GM12878 (cell line): ENCODE measurements at regions not wholly inside any gene's neighbourhood (a gene's known extent, or its start where the extent isn't known, plus 50 kb on each side); places are given as distances from the start of the nearest gene placed in this dataset.

Experiments used
- ATAC-seq: fragments of 200-7000 bp; cut with Tn5 transposase; 3 replicates; pipeline ENCODE4 v1.9.1; 2020; ENCODE audit warnings: mild to moderate bottlenecking, moderate library complexity
- BruUV-seq: library from RNA; stranded (reverse); fragments of 400-500 nt; replicated peaks from 2 replicates; lab custom pipeline; 2021; lab: Mats Ljungman, UMichigan
- CTCF ChIA-PET: fragments of 300-600 bp; sonication (Branson Sonifier 250); formaldehyde crosslinking; extraction: SDS; loops from one replicate; lab custom pipeline; 2021; ENCODE audit warnings: inconsistent platforms; lab: Yijun Ruan, JAX
- POLR2A ChIA-PET: fragments of 350-600 bp; formaldehyde crosslinking; extraction: SDS; loops from one replicate; lab custom pipeline; 2021; ENCODE audit warnings: inconsistent platforms; lab: Charles Lee
- RAD21 ChIA-PET: fragments of 300-600 bp; sonication (Branson Sonifier 250); formaldehyde crosslinking; loops from one replicate; lab custom pipeline; 2023; ENCODE audit warnings: antibody characterized with exemption; ENCODE audit not compliant: unreplicated experiment; lab: Charles Lee
- SMC1A ChIA-PET: fragments of 300-600 bp; sonication (Branson Sonifier 250); formaldehyde crosslinking; loops from one replicate; lab custom pipeline; 2023; ENCODE audit not compliant: unreplicated experiment, uncharacterized antibody; lab: Charles Lee
- DNase-seq: peaks from one replicate; pipeline ENCODE4 v3.0.0-alpha.2; 2011; ENCODE audit warnings: low read depth, low spot score
- FAIRE-seq: peaks from 3 replicates; lab custom pipeline; 2011; peaks lifted over from hg19 to GRCh38; lab: Jason Lieb, UNC
- H2AFZ ChIP-seq: 2 replicates; pipeline ENCODE4 v1.6.0; 2011; ENCODE audit warnings: low read depth, low read length, control low read depth; ENCODE audit not compliant: control insufficient read depth
- H3K27ac ChIP-seq: 2 replicates; pipeline ENCODE4 v1.5.1; 2011; ENCODE audit warnings: control low read depth; ENCODE audit not compliant: control insufficient read depth, insufficient read depth
- H3K27me3 ChIP-seq, 2 experiments: replicated peaks in 1 of 2; 2 replicates each; pipeline versions ENCODE4 v1.6.0 to v1.6.1; 2011; ENCODE audit warnings: low read length in 1 of 2; ENCODE audit not compliant: control insufficient read depth in 2 of 2, insufficient read depth in 2 of 2
- H3K36me3 ChIP-seq, 2 experiments: 2 replicates each; pipeline ENCODE4 v1.5.1; 2011; ENCODE audit warnings: low read length in 1 of 2; ENCODE audit not compliant: control insufficient read depth in 2 of 2, insufficient read depth in 2 of 2
- H3K4me1 ChIP-seq: 2 replicates; pipeline ENCODE4 v1.6.1; 2011; ENCODE audit warnings: mild to moderate bottlenecking, low read length, moderate library complexity, mixed read lengths; ENCODE audit not compliant: control insufficient read depth, insufficient read depth
- H3K4me2 ChIP-seq: 2 replicates; pipeline ENCODE4 v1.6.0; 2011; ENCODE audit warnings: control low read depth; ENCODE audit not compliant: control insufficient read depth, insufficient read depth
- H3K4me3 ChIP-seq: fragments of 200-600 bp; sonication (generic); 2 replicates; pipeline ENCODE4 v1.5.1; 2016
- H3K79me2 ChIP-seq: 2 replicates; pipeline ENCODE4 v1.6.0; 2011; ENCODE audit warnings: low read length; ENCODE audit not compliant: control insufficient read depth, insufficient read depth
- H3K9ac ChIP-seq: 2 replicates; pipeline ENCODE4 v1.8.0; 2011; ENCODE audit warnings: low read length, control low read depth, mixed read lengths; ENCODE audit not compliant: control insufficient read depth, insufficient read depth
- H3K9me3 ChIP-seq: replicated peaks from 3 replicates; pipeline ENCODE4 v1.5.1; 2011; ENCODE audit warnings: mild to moderate bottlenecking, low read length; ENCODE audit not compliant: control insufficient read depth, insufficient read depth
- H4K20me1 ChIP-seq: 2 replicates; pipeline ENCODE4 v1.6.0; 2011; ENCODE audit not compliant: control insufficient read depth, insufficient read depth
- MTA3 ChIP-seq: IDR thresholded peaks from 2 replicates; pipeline ENCODE4 v1.6.1; 2012; ENCODE audit warnings: low read length, inconsistent platforms, borderline replicate concordance
- SKIL ChIP-seq: fragments of 450-650 bp; IDR thresholded peaks from 2 replicates; pipeline ENCODE4 v1.6.1; 2017; ENCODE audit warnings: mild to moderate bottlenecking, low read depth, inconsistent platforms; ENCODE audit not compliant: poor library complexity, severe bottlenecking
- ZNF622 ChIP-seq: fragments of 450-650 bp; IDR thresholded peaks from 2 replicates; pipeline ENCODE4 v1.6.1; 2017; ENCODE audit warnings: mild to moderate bottlenecking, inconsistent platforms
- WGBS: methylation state at CpG from one replicate; pipeline ENCODE4 v1.1.6; 2016; ENCODE audit warnings: low lambda C conversion rate; ENCODE audit not compliant: insufficient replicate concordance, insufficient coverage; ENCODE audit errors: missing lambda C conversion rate; 5-methylcytosine and 5-hydroxymethylcytosine counted together
- in situ Hi-C: fragments of 300-500 bp; cut with MboI; formaldehyde crosslinking; loops from 9 replicates; pipeline ENCODE4 v1.14.3; 2018; ENCODE audit warnings: mixed read lengths
- intact Hi-C: fragments of 100-400 bp; cut with micrococcal nuclease; formaldehyde crosslinking; loops from one replicate; pipeline ENCODE4 v1.14.2; 2022; ENCODE audit not compliant: unreplicated experiment
- TF ChIP-seq, protein P1 (sequence below): fragments of 450-650 bp; IDR thresholded peaks from 2 replicates; pipeline ENCODE4 v1.6.1; 2016; ENCODE audit warnings: mild to moderate bottlenecking

DNA sequence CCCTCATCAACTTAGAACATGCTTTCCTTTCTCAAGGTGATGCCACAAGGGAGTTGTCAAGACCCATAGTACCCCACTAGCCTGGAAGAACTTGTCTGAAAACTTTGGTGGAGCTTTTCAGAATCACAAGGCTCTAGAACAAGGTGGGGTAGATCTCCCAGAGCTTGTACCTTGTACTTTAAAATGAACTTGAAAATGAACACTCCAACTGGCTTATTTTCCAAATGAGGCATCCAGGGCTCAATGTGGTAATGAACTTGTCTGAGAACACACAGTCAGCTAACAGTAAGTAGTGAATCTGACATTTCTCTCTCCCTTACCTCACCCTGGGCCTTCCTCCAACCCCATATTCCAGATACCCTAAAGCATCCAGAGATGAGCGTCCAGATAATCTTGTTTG lies 81.8 kb upstream of the THBS1 start:
- SMC1A ChIA-PET: interaction anchor here (1.9 kb wide), 1 partner anchor 27 kb away, joined by 4 read pairs; no protein-coding TSS in a partner anchor
- no peak overlapping the region for H3K9ac ChIP-seq
- ATAC-seq (no peak), DNase-seq (no peak), FAIRE-seq (no peak)
- no peaks in the 10 kb centered on the region for H3K9me3 ChIP-seq
- H2AFZ ChIP-seq: no peak overlapping the region
- CTCF ChIA-PET: interaction anchor here (1.1 kb wide), 1 partner anchor 27 kb away, joined by 3 read pairs; no protein-coding TSS in a partner anchor
- no peak for TF ChIP-seq SKIL
- 0 out of 2 replicates have a peak, but pooled peaks cover 3% of the 10 kb centered on the region for H3K4me1 ChIP-seq
- H3K36me3 ChIP-seq: no peaks in the 10 kb centered on the region
- H3K4me2 ChIP-seq: no peak overlapping the region
- intact Hi-C loops: no loop called here
- no peak overlapping the region for H3K27ac ChIP-seq
- H3K27me3 ChIP-seq: no peaks in the 10 kb centered on the region; a peak in 1 of 4 replicates
- in situ Hi-C loops: no loop called here
- 46% methylated on average over 1 of the region's 1 CpG for WGBS
- POLR2A ChIA-PET: no interaction called here
- H4K20me1 ChIP-seq: no peaks in the 10 kb centered on the region
- no TSS peak for BruUV-seq
- RAD21 ChIA-PET: no interaction called here
- H3K4me3 ChIP-seq: no peak overlapping the region
- no peaks in the 10 kb centered on the region for H3K79me2 ChIP-seq

- POLR2A ChIA-PET: no interaction called here
- in situ Hi-C loops: no loop called here
- WGBS: 25% methylated on average over 4 of the region's 4 CpGs
- no peaks in the 10 kb centered on the region for H3K79me2 ChIP-seq
- no peak overlapping the region for H3K9ac ChIP-seq
- ATAC-seq (no peak), DNase-seq (no peak), FAIRE-seq (no peak)
- H3K4me2 ChIP-seq: no peak overlapping the region
- BruUV-seq: no TSS peak
- CTCF ChIA-PET: no interaction called here
- H3K27ac ChIP-seq: no peak overlapping the region
- RAD21 ChIA-PET: no interaction called here
- 0 out of 2 replicates have a peak, but pooled peaks cover 3% of the 10 kb centered on the region for H3K4me1 ChIP-seq
- H3K4me3 ChIP-seq: no peak overlapping the region
- no peaks in the 10 kb centered on the region for H4K20me1 ChIP-seq
- no peak overlapping the region for H2AFZ ChIP-seq
- SMC1A ChIA-PET: interaction anchor here (1.9 kb wide), 1 partner anchor 26 kb away, joined by 4 read pairs; no protein-coding TSS in a partner anchor
- no peaks in the 10 kb centered on the region; a peak in 1 of 4 replicates for H3K27me3 ChIP-seq
- intact Hi-C loops: no loop called here
- no peaks in the 10 kb centered on the region for H3K36me3 ChIP-seq
- no peak for TF ChIP-seq MTA3
- no peak for TF ChIP-seq ZNF622
- TF ChIP-seq, protein P1, sequence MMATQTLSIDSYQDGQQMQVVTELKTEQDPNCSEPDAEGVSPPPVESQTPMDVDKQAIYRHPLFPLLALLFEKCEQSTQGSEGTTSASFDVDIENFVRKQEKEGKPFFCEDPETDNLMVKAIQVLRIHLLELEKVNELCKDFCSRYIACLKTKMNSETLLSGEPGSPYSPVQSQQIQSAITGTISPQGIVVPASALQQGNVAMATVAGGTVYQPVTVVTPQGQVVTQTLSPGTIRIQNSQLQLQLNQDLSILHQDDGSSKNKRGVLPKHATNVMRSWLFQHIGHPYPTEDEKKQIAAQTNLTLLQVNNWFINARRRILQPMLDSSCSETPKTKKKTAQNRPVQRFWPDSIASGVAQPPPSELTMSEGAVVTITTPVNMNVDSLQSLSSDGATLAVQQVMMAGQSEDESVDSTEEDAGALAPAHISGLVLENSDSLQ: no peak
- H3K9me3 ChIP-seq: no peaks in the 10 kb centered on the region
Measured at GRCh38 chr15:39499681-39500080, 81.2 kb upstream of the THBS1 start.
